HCEC 1CT (cell line): ENCODE measurements at regions not wholly inside any gene's neighbourhood (a gene's known extent, or its start where the extent isn't known, plus 50 kb on each side); places are given as distances from the start of the nearest gene placed in this dataset.

Experiments
- DNase-seq: peaks from one replicate; pipeline ENCODE4 v3.0.0-alpha.2; 2017

- DNase-seq, result no peak
These were observed 91.9 kb upstream of the RESF1 start for GRCh38 chr12:31867292-31867691.

DNA sequence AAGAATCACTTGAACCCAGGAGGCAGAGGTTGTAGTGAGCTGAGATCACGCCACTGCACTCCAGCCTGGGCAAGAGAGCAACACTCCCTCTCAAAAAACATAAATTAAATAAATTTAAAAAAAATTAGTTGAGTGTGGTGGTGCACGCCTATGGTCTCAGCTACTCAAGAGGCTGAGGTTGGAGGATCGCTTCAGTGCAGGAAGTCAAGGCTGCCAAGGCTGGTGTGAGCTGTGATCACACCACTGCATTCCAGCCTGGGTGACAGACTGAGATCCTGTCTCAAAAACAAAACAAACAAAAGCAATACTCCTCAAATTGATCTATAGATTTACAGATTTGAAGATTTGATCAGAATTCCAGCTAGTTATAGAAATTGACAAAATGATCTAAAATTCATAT is 92.7 kb upstream of the RESF1 start:
- no peak for DNase-seq

DNA sequence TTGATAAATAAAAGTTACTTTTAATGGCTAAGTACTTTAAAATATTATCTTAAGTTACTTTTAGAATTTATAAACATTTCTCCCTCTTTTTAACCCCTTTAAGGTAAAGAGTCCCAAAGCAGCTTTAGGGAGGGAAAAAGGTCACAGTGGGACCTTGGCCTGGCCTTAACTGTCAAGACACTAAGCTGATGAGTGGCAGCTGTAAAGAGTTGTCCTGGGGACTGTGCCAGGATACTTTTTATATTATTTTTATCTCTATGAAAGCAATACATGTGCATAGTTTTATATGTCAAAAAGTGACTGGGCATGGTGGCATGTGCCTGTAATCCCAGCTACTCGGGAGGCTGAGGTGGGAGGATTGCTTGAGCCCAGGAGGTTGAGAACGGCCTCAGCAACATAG is 94.2 kb upstream of the RESF1 start:
- no peak for DNase-seq

- DNase-seq, result no peak
These were observed 97.9 kb upstream of the RESF1 start for GRCh38 chr12:31861360-31861759.

DNA sequence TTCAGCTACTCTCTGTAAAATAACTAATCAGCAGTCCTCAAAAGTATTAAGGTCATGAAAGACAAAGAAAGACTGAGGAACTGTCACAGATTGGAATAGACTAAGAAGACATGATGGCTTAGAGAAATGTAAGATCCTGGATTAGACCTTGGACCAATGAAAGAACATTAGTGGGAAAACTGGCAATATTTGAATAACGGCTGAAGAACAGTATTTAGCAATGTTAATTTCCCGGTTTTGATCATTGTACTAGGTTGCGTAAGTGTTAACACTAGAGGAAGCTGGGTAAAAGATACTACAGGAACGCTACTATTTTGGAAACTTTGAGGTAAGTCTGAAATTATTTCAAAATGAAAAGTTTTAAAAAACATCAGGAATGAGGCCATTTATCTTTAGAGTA is 98.8 kb upstream of the RESF1 start:
- no peak for DNase-seq

- no peak for DNase-seq
These were observed 99.8 kb upstream of the RESF1 start for GRCh38 chr12:31859232-31859977.

GRCh38 chr12:31855427-31855826 is 103.8 kb upstream of the RESF1 start:
- no peak for DNase-seq

DNA sequence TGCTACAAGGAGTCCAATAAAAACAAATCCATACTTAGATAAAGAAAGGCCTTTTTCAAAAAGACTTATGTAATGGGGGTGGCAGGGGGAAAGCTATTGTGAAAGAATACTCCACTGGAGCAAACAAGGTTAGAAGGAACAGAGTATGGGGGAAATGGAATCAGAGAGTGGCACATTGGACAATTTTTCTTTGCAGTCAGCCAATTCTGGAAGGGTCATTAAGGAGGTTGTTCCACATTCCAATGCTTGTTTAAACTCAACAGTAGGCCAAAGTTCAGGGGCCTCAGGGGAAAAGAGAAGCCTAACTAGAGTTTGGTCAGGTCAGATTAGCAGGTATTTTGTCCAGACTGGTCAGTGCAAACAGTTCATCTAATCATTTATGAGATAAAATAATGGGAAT is 105.2 kb upstream of the RESF1 start:
- no peak for DNase-seq

DNA sequence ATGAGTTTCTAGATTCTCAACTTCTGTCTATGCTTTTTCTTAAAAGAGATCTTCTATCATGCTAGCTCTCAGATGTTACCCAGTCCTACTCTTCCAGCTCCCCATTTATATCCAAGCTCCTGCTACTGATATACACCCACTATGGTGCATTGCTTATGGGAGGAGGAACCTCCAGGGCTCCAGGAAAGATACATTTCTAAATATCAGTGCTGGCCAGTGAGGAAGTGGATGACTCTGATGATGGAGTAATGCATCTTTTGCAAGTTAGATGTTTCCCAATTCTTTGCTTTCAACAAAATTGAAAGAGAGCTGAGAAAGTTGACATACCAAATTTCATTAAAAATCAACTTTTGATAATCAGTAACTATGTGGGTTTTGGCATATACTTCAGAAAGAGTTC is 105.7 kb upstream of the RESF1 start:
- DNase-seq, result no peak

- no peak for DNase-seq
These were observed 108.9 kb upstream of the RESF1 start for GRCh38 chr12:31850268-31850667.

DNA sequence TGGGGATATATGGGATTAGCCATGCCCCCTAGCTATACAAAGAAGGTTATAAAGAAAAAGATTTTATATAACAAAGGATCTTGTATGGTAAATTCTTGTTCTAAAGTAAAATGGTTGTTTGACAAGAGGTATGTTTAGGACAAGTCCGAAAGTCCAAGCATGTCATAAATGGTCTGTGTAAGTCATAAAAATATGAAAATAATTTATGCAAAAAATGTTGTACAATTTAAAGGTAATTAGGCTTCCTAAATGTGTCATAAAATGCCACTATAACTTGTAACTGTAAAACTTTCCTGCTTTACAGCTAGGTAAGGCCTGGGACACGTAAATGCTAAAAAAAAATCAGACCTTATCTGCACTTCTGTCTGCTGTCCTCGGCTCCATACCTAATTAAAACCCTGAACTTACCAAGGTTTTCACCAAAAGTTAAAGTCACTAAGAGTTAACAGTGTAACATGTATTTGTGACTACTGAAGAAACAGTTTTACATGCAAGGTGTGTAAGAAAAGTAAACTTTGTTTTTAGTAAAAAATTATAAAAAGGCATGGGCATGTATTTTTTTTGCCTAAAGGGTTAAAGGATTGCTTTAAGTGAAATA is 110.0 kb upstream of the RESF1 start:
- peak; percentile 1 for DNase-seq

GRCh38 chr12:31846405-31846804 is 112.8 kb upstream of the RESF1 start:
- no peak for DNase-seq

GRCh38 chr12:31845613-31846322 is 113.4 kb upstream of the RESF1 start:
- no peak for DNase-seq

GRCh38 chr12:31843398-31844095 is 114.7 kb upstream of the AMN1 start:
- DNase-seq, result no peak

- DNase-seq, result no peak
These were observed 109.1 kb upstream of the AMN1 start for GRCh38 chr12:31837913-31838312.

DNA sequence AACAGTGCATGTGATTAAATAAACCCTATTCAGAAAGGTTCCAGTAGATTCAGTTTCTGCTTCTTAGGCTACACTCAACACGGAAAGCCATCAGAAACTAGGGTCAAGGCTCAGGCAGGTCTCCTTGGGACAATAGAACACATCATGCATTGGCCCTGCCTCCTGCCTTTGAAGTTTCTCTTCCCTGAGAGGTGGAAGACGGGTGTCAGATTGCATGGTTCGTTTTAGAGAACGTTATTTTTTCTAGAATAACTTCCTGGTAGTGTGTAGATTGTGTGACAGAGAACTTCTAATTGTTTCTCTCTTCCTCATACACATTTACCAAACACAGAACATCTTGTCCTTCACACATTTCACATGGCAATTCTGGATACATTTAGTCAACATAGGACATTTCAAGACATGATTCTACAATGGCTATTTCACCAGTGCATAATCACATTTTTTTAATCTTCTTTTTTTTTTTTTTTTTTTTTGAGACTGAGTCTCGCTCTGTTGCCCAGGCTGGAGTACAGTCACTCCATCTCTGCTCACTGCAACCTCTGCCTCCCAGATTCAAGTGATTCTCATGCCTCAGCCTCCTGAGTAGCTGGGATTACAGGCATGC is 106.6 kb upstream of the AMN1 start:
- no peak for DNase-seq

GRCh38 chr12:31834150-31834549 is 105.3 kb upstream of the AMN1 start:
- no peak for DNase-seq

GRCh38 chr12:31832740-31833729 is 104.2 kb upstream of the AMN1 start:
- DNase-seq, result peak; percentile 1

DNA sequence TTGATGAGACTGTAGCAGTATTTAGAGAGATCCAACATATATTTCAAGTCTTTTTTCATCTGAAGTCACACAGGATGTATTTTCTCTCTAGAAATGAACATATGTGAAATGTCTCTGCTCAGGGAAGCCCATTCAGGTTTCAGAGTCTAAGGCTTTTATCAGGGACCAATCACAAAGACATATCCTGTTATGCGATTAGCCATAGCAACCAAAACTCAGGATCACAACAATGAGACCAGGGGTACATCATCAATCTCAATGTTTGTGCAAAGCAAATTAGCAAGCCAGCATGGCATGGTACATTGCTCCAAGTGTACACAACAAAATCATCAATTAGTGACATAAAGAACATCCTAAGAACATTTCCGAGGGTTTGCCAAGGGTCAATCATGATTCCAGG is 99.2 kb upstream of the AMN1 start:
- no peak for DNase-seq

GRCh38 chr12:31822761-31823160 is 93.9 kb upstream of the AMN1 start:
- no peak for DNase-seq

GRCh38 chr12:31821484-31821883 is 92.7 kb upstream of the AMN1 start:
- DNase-seq, result no peak

GRCh38 chr12:31820832-31821231 is 92.0 kb upstream of the AMN1 start:
- no peak for DNase-seq
